NCI-H82 treated with DMSO at 0.1 percent for 48 hours (cell line): ENCODE measurements at regions not wholly inside any gene's neighbourhood (a gene's known extent, or its start where the extent isn't known, plus 50 kb on each side); places are given as distances from the start of the nearest gene placed in this dataset.
"Not testable (repeated sequence)": the region's sequence is repeated elsewhere in the genome, so short reads cannot be mapped to it uniquely, and the experiment has no call there.

Experiments
- DNase-seq: peaks from one replicate; lab custom pipeline; 2025; ENCODE audit not compliant: unreplicated experiment; lab: John Stamatoyannopoulos, UW

- DNase-seq: not testable (repeated sequence)
Observed at GRCh38 chr14:106663805-106664410, 1137.5 kb downstream of the TMEM121 start.

DNA sequence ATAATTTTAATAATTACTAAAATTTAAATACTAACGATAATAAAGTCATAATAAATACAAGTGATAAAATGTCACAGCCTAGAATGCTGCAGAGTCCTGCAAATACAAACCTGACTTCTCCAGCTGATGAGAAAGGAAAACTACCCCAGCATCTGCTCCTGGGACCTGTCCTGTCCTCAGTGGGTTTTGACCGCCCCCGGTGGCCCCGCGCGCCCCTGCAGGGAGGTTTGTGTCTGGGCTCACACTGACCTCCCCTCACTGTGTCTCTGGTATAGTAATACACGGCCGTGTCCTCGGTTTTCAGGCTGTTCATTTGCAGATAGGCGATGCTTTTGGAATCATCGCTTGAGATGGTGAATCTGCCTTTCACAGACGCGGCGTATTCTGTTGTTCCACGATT, 1139.4 kb downstream of the TMEM121 start:
- no peak for DNase-seq

GRCh38 chr14:106666341-106666740, 1140.0 kb downstream of the TMEM121 start:
- DNase-seq: no peak

- no peak for DNase-seq
Observed at GRCh38 chr14:106670011-106670410, 1143.6 kb downstream of the TMEM121 start.

DNA sequence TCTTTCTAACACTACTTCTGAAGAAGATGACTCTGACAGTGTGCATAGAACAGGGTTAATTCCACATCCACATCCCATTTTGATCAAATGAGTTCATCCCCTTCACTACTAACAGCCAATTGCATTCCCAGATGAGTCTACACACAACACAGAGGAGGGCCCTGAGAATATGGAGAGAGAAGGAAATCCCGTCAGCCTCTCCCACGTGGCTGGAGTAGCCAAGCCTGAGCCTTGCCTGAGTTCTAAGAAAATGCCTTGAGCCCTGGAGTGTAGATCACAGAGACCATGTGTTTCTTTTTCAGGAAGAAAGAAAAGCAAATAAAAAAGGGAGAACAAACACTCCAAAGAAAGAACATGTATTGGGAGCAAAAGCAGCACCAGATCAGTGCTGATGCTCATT, 1147.7 kb downstream of the TMEM121 start:
- DNase-seq: not testable (repeated sequence)

GRCh38 chr14:106674509-106675125, 1148.2 kb downstream of the TMEM121 start:
- DNase-seq: not testable (repeated sequence)

GRCh38 chr14:106675716-106676115, 1149.3 kb downstream of the TMEM121 start:
- DNase-seq: peak; percentile 57

DNA sequence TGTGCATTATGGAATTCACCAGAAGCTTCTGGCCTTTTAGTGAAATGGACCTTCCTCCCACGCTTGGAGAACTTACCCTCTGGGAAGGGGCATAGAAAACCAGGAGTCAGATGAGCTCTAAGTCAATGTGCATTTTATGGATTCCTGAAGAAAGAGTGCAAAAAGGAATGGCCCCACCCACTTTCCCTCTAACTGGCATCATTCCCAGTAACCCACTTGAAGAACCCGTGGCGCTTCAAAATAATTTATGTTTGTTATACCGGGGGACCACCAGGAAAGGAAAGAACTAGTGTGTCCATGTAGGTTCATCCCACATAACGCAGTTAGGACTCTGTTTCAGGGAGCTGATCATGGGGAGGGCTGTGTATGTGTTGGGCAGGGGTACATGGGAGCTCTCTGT, 1153.4 kb downstream of the TMEM121 start:
- no peak for DNase-seq

GRCh38 chr14:106681161-106681560, 1154.8 kb downstream of the TMEM121 start:
- DNase-seq: no peak

GRCh38 chr14:106681568-106681967, 1155.2 kb downstream of the TMEM121 start:
- DNase-seq: no peak

DNA sequence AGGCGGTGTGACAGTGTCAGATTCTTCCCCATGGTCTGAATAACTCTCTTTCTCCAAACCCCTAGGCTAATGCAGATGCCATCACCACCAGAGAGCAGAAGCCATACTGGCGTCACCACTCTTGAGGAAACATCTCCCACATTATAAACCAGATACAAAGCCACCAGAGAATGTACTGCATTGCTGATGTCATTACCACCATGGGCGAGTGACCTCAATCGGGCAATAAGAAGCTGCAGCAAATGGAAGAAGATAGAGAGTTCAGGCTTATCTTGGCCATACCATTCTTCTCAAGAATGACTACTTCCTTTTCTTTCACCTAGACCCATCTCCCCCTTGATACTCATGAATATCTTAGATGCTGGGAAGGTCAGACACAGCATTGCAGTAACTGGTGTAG, 1157.2 kb downstream of the TMEM121 start:
- DNase-seq: no peak

DNA sequence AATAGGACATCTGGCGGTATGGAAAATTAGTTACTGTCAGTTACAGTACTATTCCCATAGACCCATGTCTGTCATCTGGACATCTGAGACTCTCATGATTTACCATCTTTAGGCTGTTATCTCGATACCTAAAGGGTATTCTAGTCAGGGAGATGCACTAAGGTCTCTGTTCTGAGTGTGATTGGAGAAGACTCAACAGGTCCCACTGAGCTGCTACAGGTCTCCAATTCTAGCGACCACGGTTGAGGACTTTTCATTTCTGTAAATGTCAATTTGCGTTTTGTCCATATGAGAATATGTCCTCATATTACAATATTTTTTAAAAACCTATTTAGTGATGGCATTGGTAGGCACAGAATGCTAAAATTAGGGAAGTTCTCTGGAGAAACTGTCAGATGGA, 1160.2 kb downstream of the TMEM121 start:
- no peak for DNase-seq

DNA sequence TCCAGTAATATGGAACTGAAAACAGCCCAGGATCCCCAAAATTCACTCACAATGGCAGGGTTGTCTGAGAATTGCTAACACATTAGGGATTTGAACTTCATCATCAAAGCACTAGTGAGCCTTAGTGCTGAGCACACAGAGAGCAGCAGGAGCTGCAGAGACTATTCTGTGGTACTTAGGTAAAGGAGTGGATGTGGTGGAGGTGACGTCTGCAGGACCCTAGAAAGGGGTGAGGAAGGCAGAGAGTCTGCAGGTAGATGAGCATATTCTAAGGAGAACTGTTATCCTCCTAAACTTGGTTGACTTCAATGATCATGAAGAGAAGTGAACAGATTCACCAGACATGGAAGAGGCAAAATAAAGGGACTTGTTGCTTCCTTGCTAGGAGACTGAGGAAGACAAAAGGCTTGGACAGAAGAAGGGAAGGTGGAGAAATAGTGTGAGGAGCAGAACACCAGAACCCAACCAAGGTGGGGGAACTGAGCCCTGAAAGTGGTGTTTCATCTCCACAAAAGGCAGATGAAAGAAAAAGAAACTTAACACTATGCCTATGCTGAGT, 1164.0 kb downstream of the TMEM121 start:
- no peak for DNase-seq

DNA sequence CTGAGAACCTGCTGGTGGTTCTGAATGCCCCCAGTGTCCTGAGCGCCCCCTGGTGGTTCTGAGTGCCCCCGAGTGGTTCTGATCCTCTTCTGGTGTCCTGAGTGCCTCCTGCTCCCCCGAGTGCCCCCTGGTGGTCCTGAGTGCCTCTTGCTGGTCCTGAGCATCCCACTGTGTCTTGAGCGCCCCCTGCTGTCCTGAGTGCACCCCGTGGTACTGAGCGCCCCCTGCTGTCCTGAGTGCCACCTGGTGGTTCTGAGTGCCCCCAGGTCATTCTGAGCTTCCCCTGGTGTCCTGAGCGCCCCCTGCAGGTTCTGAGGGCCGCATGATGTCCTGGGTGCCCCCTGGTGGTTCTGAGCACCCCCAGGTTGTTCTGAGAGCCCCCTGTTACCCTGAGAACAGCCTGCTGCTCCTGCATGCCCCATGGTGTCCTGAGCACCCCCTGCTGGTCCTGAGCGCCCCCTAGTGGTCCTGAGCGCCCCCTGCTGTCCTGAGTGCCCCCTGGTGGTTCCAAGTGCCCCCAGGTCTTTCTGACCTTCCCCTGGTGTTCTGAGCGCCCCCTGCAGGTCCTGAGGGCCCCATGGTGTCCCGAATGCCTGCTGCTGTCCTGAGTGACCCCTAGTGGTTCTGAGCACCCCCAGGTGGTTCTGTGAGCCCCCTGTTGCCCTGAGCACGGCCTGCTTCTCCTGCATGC, 1165.4 kb downstream of the TMEM121 start:
- no peak for DNase-seq

DNA sequence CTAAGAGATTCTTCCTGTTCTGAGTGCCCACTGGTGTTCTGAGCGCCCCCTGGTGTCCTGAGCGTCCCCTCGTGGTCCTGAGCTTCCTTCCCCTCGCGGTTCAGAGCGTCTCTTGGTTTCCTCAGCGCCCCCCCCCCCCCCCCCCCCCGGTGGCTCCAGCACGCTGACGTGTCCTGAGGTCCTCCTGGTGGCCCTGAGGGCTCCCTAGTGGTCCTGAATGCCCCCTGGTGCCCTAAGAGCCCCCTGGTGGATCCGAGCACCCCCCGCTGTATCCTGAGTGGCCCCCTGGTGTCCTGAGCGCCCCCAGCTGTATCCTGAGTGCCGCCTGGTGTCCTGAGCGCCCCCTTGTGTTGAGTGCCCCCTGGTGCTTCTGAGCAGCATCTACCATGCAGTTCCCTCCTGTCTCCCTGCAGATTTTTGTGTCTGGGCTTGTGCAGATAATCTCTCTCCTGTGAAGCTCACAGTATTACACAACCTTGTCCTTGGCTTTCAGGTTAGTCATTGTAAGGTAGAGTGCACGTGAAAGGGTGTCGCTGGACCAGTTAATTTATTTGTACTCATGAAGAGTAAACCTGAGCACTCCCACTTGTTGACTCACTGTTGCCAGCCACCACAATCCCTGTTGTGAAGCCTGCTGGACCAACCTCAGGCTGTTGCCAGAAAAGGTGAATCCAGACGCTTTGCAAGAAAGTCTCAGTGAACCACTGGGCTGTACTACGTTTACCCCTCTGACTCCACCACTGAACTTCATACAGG, 1168.4 kb downstream of the TMEM121 start:
- no peak for DNase-seq

GRCh38 chr14:106698620-106699267, 1172.4 kb downstream of the TMEM121 start:
- not testable (repeated sequence) for DNase-seq

DNA sequence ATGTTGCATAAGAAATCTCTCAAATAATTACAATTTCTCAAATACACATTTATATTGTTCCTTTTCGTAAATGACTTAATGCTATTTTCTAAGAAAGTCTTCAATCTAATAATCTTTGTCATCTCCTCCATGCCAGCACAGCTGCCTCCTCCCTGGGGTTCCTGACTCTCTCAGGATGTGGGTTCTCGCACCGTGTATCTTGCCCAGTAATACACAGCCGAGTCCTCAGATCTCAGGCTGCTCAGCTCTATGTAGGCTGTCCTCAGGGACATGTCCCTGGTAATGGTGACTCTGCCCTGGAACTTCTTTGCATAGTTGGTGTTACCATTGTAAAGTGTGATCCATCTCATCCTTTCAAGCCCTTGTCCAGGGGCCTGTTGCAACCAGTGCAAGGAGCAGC, 1177.3 kb downstream of the TMEM121 start:
- not testable (repeated sequence) for DNase-seq

DNA sequence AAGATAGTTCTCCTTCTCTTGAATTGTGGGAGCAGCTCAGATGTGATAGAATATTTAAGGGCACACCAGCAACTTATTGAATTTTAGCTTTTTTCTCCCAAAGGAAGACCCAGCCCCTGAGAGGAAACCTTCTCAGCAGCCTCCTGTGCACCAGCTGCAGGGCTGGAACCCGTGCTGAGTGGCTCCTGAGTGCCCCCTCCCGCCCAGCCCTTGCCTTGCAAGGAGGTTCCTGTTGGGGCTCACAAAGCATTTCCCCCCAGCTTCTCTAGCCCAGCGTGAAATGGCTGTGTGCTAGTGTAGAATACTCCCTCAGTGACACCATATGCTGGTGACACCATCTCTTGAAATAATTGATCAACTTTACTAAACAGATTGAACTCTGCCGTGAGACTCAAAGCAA, 1180.1 kb downstream of the TMEM121 start:
- not testable (repeated sequence) for DNase-seq

DNA sequence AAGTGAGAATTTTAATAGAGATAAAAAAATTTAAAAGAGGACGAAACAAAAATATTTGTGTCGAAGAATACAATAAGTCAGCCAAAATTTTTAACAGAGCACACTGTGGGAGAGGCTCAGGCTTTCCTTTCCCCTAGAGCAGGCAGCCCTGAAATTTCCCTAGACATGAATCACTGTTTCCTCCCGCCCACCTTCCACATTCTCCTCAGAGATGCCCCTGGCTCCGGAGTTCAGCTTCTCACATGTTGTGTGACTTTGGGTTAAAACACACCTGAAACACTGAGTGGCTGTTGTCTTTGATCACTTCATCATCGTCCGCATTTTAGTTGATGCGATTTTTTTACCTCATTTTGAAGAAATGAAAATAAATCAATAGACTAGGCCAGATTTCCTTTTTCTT, 1183.8 kb downstream of the TMEM121 start:
- DNase-seq: not testable (repeated sequence)

- DNase-seq: not testable (repeated sequence)
Observed at GRCh38 chr14:106712513-106712912, 1186.1 kb downstream of the TMEM121 start.
